H1 (cell line): ENCODE measurements at regions not wholly inside any gene's neighbourhood (a gene's known extent, or its start where the extent isn't known, plus 50 kb on each side); places are given as distances from the start of the nearest gene placed in this dataset.

Experiments used
- CTCF ChIA-PET: fragments of 300-600 bp; sonication (Branson Sonifier 250); formaldehyde crosslinking; loops from one replicate; lab custom pipeline; 2021; ENCODE audit not compliant: partially characterized antibody; lab: Charles Lee
- POLR2A ChIA-PET: fragments of 300-600 bp; sonication (Branson Sonifier 250); formaldehyde crosslinking; loops from one replicate; lab custom pipeline; 2021; ENCODE audit warnings: inconsistent platforms; ENCODE audit not compliant: partially characterized antibody; lab: Charles Lee
- DNase-seq, 2 experiments: peaks; one replicate each; pipeline versions ENCODE4 v3.0.0 to v3.0.0-alpha.2; 2010 to 2022; ENCODE audit warnings: low spot score in 2 of 2, low read depth in 1 of 2, mixed read lengths in 1 of 2
- FAIRE-seq: peaks from 2 replicates; lab custom pipeline; 2011; peaks lifted over from hg19 to GRCh38; lab: Jason Lieb, UNC
- H2AFZ ChIP-seq: 2 replicates; pipeline ENCODE4 v1.8.1; 2012; ENCODE audit warnings: low read length, inconsistent platforms
- H2AK5ac ChIP-seq: 2 replicates; pipeline ENCODE4 v1.6.1; 2013; ENCODE audit warnings: low read depth, low read length
- H2BK120ac ChIP-seq: replicated peaks from 2 replicates; pipeline ENCODE3; 2013; ENCODE audit warnings: low read depth, low read length, inconsistent platforms
- H2BK12ac ChIP-seq: 2 replicates; pipeline ENCODE4 v1.6.1; 2013; ENCODE audit warnings: low read depth, low read length
- H2BK15ac ChIP-seq: 2 replicates; pipeline ENCODE4 v1.6.1; 2013; ENCODE audit warnings: low read length
- H2BK20ac ChIP-seq: 2 replicates; pipeline ENCODE4 v1.6.1; 2013; ENCODE audit warnings: low read length
- H2BK5ac ChIP-seq: 2 replicates; pipeline ENCODE4 v1.6.1; 2013; ENCODE audit warnings: low read depth, low read length
- H3K14ac ChIP-seq: 2 replicates; pipeline ENCODE4 v1.6.1; 2013; ENCODE audit warnings: inconsistent platforms; ENCODE audit not compliant: insufficient read length
- H3K18ac ChIP-seq: 2 replicates; pipeline ENCODE4 v1.6.1; 2013; ENCODE audit warnings: low read length; ENCODE audit errors: extremely low read depth
- H3K23ac ChIP-seq: 2 replicates; pipeline ENCODE4 v1.6.1; 2013; ENCODE audit warnings: inconsistent platforms; ENCODE audit not compliant: insufficient read length
- H3K23me2 ChIP-seq: 2 replicates; pipeline ENCODE4 v1.6.1; 2013; ENCODE audit warnings: low read depth, low read length
- H3K27ac ChIP-seq: 2 replicates; pipeline ENCODE4 v1.6.1; 2011; ENCODE audit warnings: low read depth, low read length, inconsistent platforms
- H3K27me3 ChIP-seq, 4 experiments: replicated peaks in 1 of 4; 1 replicate in 1 of 4; 2 replicates in 3 of 4; pipeline versions ENCODE4 v1.6.1 to v1.8.1; 2011 to 2013; ENCODE audit warnings: low read length in 3 of 4, mild to moderate bottlenecking in 3 of 4, inconsistent platforms in 2 of 4, mixed read lengths in 2 of 4, moderate library complexity in 1 of 4; ENCODE audit not compliant: control insufficient read depth in 3 of 4, insufficient read depth in 3 of 4; ENCODE audit errors: extremely low read depth in 1 of 4
- H3K36me3 ChIP-seq, 4 experiments: 2 replicates each; pipeline versions ENCODE4 v1.6.1 to v1.8.1; 2011 to 2013; ENCODE audit warnings: mild to moderate bottlenecking in 4 of 4, low read length in 3 of 4, moderate library complexity in 2 of 4, control low read depth in 1 of 4, inconsistent platforms in 1 of 4; ENCODE audit not compliant: insufficient read depth in 4 of 4, control insufficient read depth in 2 of 4
- H3K4ac ChIP-seq: replicated peaks from 2 replicates; pipeline ENCODE3; 2013; ENCODE audit warnings: low read length, low read depth, mixed read lengths, inconsistent platforms; ENCODE audit not compliant: insufficient read length
- H3K4me1 ChIP-seq, 4 experiments: replicated peaks in 1 of 4; 1 replicate in 1 of 4; 2 replicates in 3 of 4; pipeline versions ENCODE4 v1.6.1 to v1.8.1; 2011 to 2013; ENCODE audit warnings: low read length in 3 of 4, inconsistent platforms in 2 of 4, mixed read lengths in 1 of 4; ENCODE audit not compliant: insufficient read depth in 4 of 4, control insufficient read depth in 3 of 4
- H3K4me2 ChIP-seq, 2 experiments: 2 replicates each; pipeline versions ENCODE4 v1.6.1 to v1.8.1; 2011 to 2013; ENCODE audit warnings: low read depth in 2 of 2, low read length in 2 of 2, control low read depth in 1 of 2, inconsistent platforms in 1 of 2, mild to moderate bottlenecking in 1 of 2; ENCODE audit not compliant: insufficient read depth in 1 of 2
- H3K4me3 ChIP-seq, 4 experiments: fragments of 200-600, 300-600 bp in 1 of 4; sonication (generic), shearing (Covaris generic), sonication (Bioruptor Twin) in 1 of 4; 2 replicates each; pipeline versions ENCODE4 v1.5.1 to v1.8.1; 2011 to 2016; ENCODE audit warnings: low read length in 4 of 4, low read depth in 3 of 4, control low read depth in 2 of 4, inconsistent platforms in 2 of 4, mild to moderate bottlenecking in 2 of 4, mixed read lengths in 1 of 4, moderate library complexity in 1 of 4; ENCODE audit not compliant: insufficient read depth in 2 of 4; ENCODE audit errors: extremely low read depth in 1 of 4
- H3K56ac ChIP-seq: replicated peaks from 2 replicates; pipeline ENCODE3; 2013; ENCODE audit warnings: low read depth, mild to moderate bottlenecking, mixed read lengths, low read length, inconsistent platforms; ENCODE audit not compliant: insufficient read length
- H3K79me1 ChIP-seq: 2 replicates; pipeline ENCODE4 v1.6.1; 2013; ENCODE audit warnings: low read depth, low read length, control low read depth
- H3K79me2 ChIP-seq, 2 experiments: 2 replicates each; pipeline versions ENCODE4 v1.6.1 to v1.8.1; 2012 to 2013; ENCODE audit warnings: low read length in 2 of 2, mild to moderate bottlenecking in 2 of 2, inconsistent platforms in 1 of 2; ENCODE audit not compliant: insufficient read depth in 2 of 2, control insufficient read depth in 1 of 2
- H3K9ac ChIP-seq, 4 experiments: replicated peaks in 1 of 4; 1 replicate in 1 of 4; 2 replicates in 3 of 4; pipeline versions ENCODE4 v1.6.1 to v1.8.1; 2011 to 2013; ENCODE audit warnings: low read depth in 3 of 4, low read length in 3 of 4, control low read depth in 2 of 4, mild to moderate bottlenecking in 2 of 4, moderate library complexity in 2 of 4, inconsistent platforms in 1 of 4; ENCODE audit errors: extremely low read depth in 1 of 4
- H3K9me3 ChIP-seq, 2 experiments: 2 replicates each; pipeline versions ENCODE4 v1.6.1 to v1.8.1; 2012 to 2013; ENCODE audit warnings: mild to moderate bottlenecking in 2 of 2, moderate library complexity in 2 of 2, control low read depth in 1 of 2, inconsistent platforms in 1 of 2, low read depth in 1 of 2, low read length in 1 of 2, mixed read lengths in 1 of 2; ENCODE audit not compliant: insufficient read depth in 2 of 2
- H4K20me1 ChIP-seq, 2 experiments: replicated peaks in 1 of 2; 2 replicates each; pipeline versions ENCODE3 to v1.8.1; 2011 to 2013; ENCODE audit warnings: inconsistent platforms in 2 of 2, low read length in 2 of 2, mild to moderate bottlenecking in 1 of 2; ENCODE audit not compliant: insufficient read depth in 2 of 2, control insufficient read depth in 1 of 2
- H4K5ac ChIP-seq: 2 replicates; pipeline ENCODE4 v1.6.1; 2013; ENCODE audit warnings: low read length, low read depth, mixed read lengths, inconsistent platforms; ENCODE audit not compliant: insufficient read length
- H4K8ac ChIP-seq: 2 replicates; pipeline ENCODE4 v1.8.0; 2013; ENCODE audit warnings: mild to moderate bottlenecking, moderate library complexity, low read length, inconsistent platforms; ENCODE audit not compliant: insufficient read depth; ENCODE audit errors: extremely low read depth
- H4K91ac ChIP-seq: replicated peaks from 2 replicates; pipeline ENCODE3; 2013; ENCODE audit warnings: low read length, mixed read lengths, inconsistent platforms; ENCODE audit not compliant: insufficient read length
- CHD2 ChIP-seq: IDR thresholded peaks from 2 replicates; pipeline ENCODE4 v1.6.1; 2012; ENCODE audit warnings: low read length, improper control_type of control experiment
- KDM1A ChIP-seq: fragments of 200-600, 300-600 bp; sonication (generic); IDR thresholded peaks from 2 replicates; pipeline ENCODE4 v1.7.1; 2016; ENCODE audit warnings: mild to moderate bottlenecking, low read length, borderline replicate concordance
- RNF2 ChIP-seq: fragments of 200-900, 300-1000 bp; sonication (generic); IDR thresholded peaks from 2 replicates; pipeline ENCODE4 v1.7.1; 2016; ENCODE audit warnings: borderline replicate concordance, low read depth, mild to moderate bottlenecking, antibody characterized with exemption, low read length; ENCODE audit not compliant: poor library complexity, severe bottlenecking; ENCODE audit errors: missing control alignments
- SIRT6 ChIP-seq: IDR thresholded peaks from one replicate; pipeline ENCODE4 v1.7.1; 2012; ENCODE audit warnings: low read length, inconsistent platforms
- WGBS, 2 experiments: shearing (Covaris generic) in 1 of 2; methylation state at CpG; one replicate each; pipeline versions ENCODE4 v1.1.6 to v1.1.7; 2013 to 2015; ENCODE audit warnings: low lambda C conversion rate in 2 of 2, mixed read lengths in 2 of 2, inconsistent platforms in 1 of 2, low coverage in 1 of 2, missing lambda C conversion rate in 1 of 2; ENCODE audit not compliant: insufficient replicate concordance in 2 of 2, insufficient coverage in 1 of 2, insufficient read length in 1 of 2; ENCODE audit errors: extremely low coverage in 1 of 2, missing lambda C conversion rate in 1 of 2; 5-methylcytosine and 5-hydroxymethylcytosine counted together

DNA sequence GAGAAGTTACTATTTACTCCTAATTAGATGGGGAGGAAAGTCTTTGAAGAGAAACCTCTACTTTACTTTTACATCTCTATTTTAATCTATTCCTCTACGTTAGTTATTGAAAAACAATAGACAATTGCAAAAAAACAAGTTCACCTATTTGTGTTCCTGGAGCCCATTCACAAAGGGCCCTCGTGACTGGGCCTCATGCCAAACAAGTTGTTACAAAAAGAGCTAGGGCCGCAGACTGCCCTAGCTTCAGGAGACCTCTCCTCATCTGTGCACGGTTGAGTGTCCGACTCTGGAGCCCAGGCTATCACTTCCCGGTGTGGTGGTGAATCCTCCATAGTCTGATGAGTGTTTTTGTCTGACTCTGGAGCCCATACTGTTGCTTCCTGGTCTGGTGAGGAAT is 190.9 kb downstream of the ZNF486 start:
- Histone ChIP-seq H3K9me3 (no peaks in the 10 kb centered on the region; a peak in 1 of 4 replicates), H2BK15ac (no peak overlapping the region), H2BK120ac (peak overlapping the region; percentile 54), H2BK5ac (no peak overlapping the region), H2AFZ (no peak overlapping the region), H3K9ac (no peak overlapping the region), H3K4ac (no peak overlapping the region), H3K4me1 (peaks cover 0 to 3% (median 2%) of the 10 kb centered on the region in 4 experiments; a peak in 3 of 7 replicates), H2BK12ac (peak overlapping the region; percentile 50; the same call in 1 of the 2 replicates), H2BK20ac (peak overlapping the region; percentile 72; the same call in 1 of the 2 replicates), H3K23me2 (no peaks in the 10 kb centered on the region), H3K36me3 (0 out of 8 replicates have a peak, but pooled peaks cover 0 to under 1% (median 0%) of the 10 kb centered on the region in 4 experiments), H3K56ac (no peak overlapping the region), H3K14ac (no peak overlapping the region), H3K27me3 (peaks cover 0 to 3% (median 0%) of the 10 kb centered on the region in 4 experiments; a peak in 2 of 7 replicates), H2AK5ac (no peak overlapping the region), H4K5ac (no peak overlapping the region), H3K4me3 (no peak overlapping the region), H4K8ac (no peak overlapping the region), H3K79me2 (no peaks in the 10 kb centered on the region), H3K23ac (no peak overlapping the region), H3K27ac (no peak overlapping the region), H4K91ac (no peak overlapping the region), H3K79me1 (no peaks in the 10 kb centered on the region), H3K18ac (peak overlapping the region; percentile 48; the same call in 1 of the 2 replicates), H3K4me2 (no peak overlapping the region), H4K20me1 (no peaks in the 10 kb centered on the region)
- CTCF ChIA-PET: no interaction called here
- WGBS, 2 experiments: 97% methylated on average over 6 of the region's 6 CpGs; no CpG with 5 or more reads in 1 of the 2 experiments
- FAIRE-seq: no peak
- DNase-seq: no peak
- POLR2A ChIA-PET: interaction anchor here (1.3 kb wide), 1 partner anchor 65 kb away, joined by 3 read pairs; no protein-coding TSS in a partner anchor
- no peak for TF ChIP-seq RNF2
- TF ChIP-seq KDM1A: no peak
- no peak for TF ChIP-seq SIRT6
- no peak for TF ChIP-seq CHD2
